Bronchial epithelial cell (primary cell): ENCODE measurements at regions not wholly inside any gene's neighbourhood (a gene's known extent, or its start where the extent isn't known, plus 50 kb on each side); places are given as distances from the start of the nearest gene placed in this dataset.
A peak's percentile ranks its signal among the peaks of the same experiment; 100 is the strongest.

Experiments used
- DNase-seq: peaks from one replicate; pipeline ENCODE4 v3.0.0-alpha.2; 2010; ENCODE audit warnings: low read depth
- FAIRE-seq: peaks from 2 replicates; lab custom pipeline; 2011; peaks lifted over from hg19 to GRCh38; lab: Jason Lieb, UNC
- H3K27me3 ChIP-seq: 2 replicates; pipeline ENCODE4 v1.5.1; 2011; ENCODE audit warnings: low read length; ENCODE audit not compliant: control insufficient read depth, insufficient read depth
- H3K36me3 ChIP-seq: 2 replicates; pipeline ENCODE4 v1.5.1; 2011; ENCODE audit warnings: low read length; ENCODE audit not compliant: control insufficient read depth, insufficient read depth
- H3K4me3 ChIP-seq: 2 replicates; pipeline ENCODE4 v1.5.1; 2011; ENCODE audit warnings: mild to moderate bottlenecking, low read depth, low read length, control low read depth
- CTCF ChIP-seq: IDR thresholded peaks from 2 replicates; pipeline ENCODE4 v1.5.1; 2011; ENCODE audit warnings: mild to moderate bottlenecking, moderate library complexity, low read length, control low read depth, inconsistent platforms; ENCODE audit not compliant: insufficient read depth, severe bottlenecking

GRCh38 chr2:177026253-177026652, 186.3 kb upstream of the HNRNPA3 start:
- FAIRE-seq (no peak), DNase-seq (no peak)
- no peak overlapping the region for H3K4me3 ChIP-seq
- no peaks in the 10 kb centered on the region for H3K27me3 ChIP-seq
- H3K36me3 ChIP-seq = no peaks in the 10 kb centered on the region
- TF ChIP-seq CTCF = no peak

DNA sequence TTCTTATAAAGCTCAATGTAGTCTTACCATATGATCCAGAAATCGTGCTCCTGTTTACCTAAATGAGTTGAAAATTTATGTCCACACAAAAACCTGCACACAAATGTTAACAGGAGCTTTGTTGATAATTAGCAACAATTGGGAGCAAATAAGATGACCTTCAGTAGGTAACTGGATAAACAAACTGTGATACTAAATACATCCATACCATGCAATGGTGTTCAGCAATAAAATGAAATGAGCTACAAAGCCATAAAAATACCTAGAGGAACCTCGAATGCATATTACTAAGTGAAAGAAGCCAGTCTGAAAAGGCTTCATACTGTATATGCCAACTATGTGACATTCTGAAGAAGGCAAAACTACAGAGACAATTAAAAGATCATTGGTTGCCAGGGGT, 185.6 kb upstream of the HNRNPA3 start:
- H3K4me3 ChIP-seq = no peak overlapping the region
- no peaks in the 10 kb centered on the region for H3K36me3 ChIP-seq
- H3K27me3 ChIP-seq = no peaks in the 10 kb centered on the region
- no peak for FAIRE-seq
- no peak for DNase-seq
- TF ChIP-seq CTCF = no peak

- TF ChIP-seq CTCF = no peak
- FAIRE-seq (no peak), DNase-seq (no peak)
- no peaks in the 10 kb centered on the region for H3K27me3 ChIP-seq
- no peaks in the 10 kb centered on the region for H3K36me3 ChIP-seq
- no peak overlapping the region for H3K4me3 ChIP-seq
Measured at GRCh38 chr2:177028296-177028695, 184.3 kb upstream of the HNRNPA3 start.

DNA sequence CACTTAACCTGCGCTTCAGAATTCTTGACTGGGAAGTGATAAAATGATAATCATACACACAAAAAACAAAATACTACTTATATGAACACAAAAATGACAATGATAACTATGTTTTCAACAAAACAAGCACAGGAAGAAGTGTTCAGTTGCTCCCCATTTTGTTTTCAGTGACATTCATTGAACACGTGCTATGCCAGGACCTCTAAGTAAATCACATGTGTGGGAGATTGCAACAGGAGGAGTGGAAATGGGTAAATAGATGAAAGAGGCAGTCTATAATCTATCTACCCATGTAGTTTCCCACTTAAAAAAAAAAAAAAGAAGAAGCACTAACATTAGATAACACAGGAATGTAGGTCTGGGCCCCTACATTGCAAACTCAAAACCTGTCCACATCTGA, 183.5 kb upstream of the HNRNPA3 start:
- FAIRE-seq (no peak), DNase-seq (no peak)
- Histone ChIP-seq H3K4me3 (no peak overlapping the region), H3K27me3 (no peaks in the 10 kb centered on the region), H3K36me3 (no peaks in the 10 kb centered on the region)
- TF ChIP-seq CTCF = no peak

GRCh38 chr2:177029501-177029900, 183.1 kb upstream of the HNRNPA3 start:
- FAIRE-seq = no peak

More at GRCh38 chr2:177029501-177029900, 183.1 kb upstream of the HNRNPA3 start:
- TF ChIP-seq CTCF = peak; percentile 31
- no peak overlapping the region for H3K4me3 ChIP-seq
- H3K36me3 ChIP-seq = no peaks in the 10 kb centered on the region
- peak; percentile 17 for DNase-seq
- no peaks in the 10 kb centered on the region for H3K27me3 ChIP-seq
